RPMI7951 (cell line): ENCODE measurements at regions not wholly inside any gene's neighbourhood (a gene's known extent, or its start where the extent isn't known, plus 50 kb on each side); places are given as distances from the start of the nearest gene placed in this dataset.

Experiments used
- DNase-seq: peaks from one replicate; pipeline ENCODE4 v3.0.0-alpha.2; 2012; ENCODE audit warnings: low read depth

- no peak for DNase-seq
Observed at GRCh38 chr20:60687213-60687612, 564.8 kb upstream of the CDH4 start.

GRCh38 chr20:60690771-60691170 is 561.3 kb upstream of the CDH4 start:
- no peak for DNase-seq

GRCh38 chr20:60691966-60692615 is 560.0 kb upstream of the CDH4 start:
- DNase-seq = no peak

- no peak for DNase-seq
Observed at GRCh38 chr20:60693496-60694133, 558.4 kb upstream of the CDH4 start.

- peak; percentile 48 for DNase-seq
Observed at GRCh38 chr20:60694763-60695162, 557.3 kb upstream of the CDH4 start.

- DNase-seq = peak; percentile 95
Observed at GRCh38 chr20:60695226-60696000, 556.6 kb upstream of the CDH4 start.

GRCh38 chr20:60697252-60697651 is 554.8 kb upstream of the CDH4 start:
- no peak for DNase-seq

GRCh38 chr20:60700728-60701127 is 551.3 kb upstream of the CDH4 start:
- DNase-seq = no peak

GRCh38 chr20:60704147-60704546 is 547.9 kb upstream of the CDH4 start:
- no peak for DNase-seq

- DNase-seq = no peak
Observed at GRCh38 chr20:60713396-60713795, 538.7 kb upstream of the CDH4 start.

GRCh38 chr20:60715172-60715571 is 536.9 kb upstream of the CDH4 start:
- DNase-seq = no peak

- no peak for DNase-seq
Observed at GRCh38 chr20:60718743-60719480, 533.1 kb upstream of the CDH4 start.

- no peak for DNase-seq
Observed at GRCh38 chr20:60725311-60725906, 526.7 kb upstream of the CDH4 start.

GRCh38 chr20:60727425-60727824 is 524.6 kb upstream of the CDH4 start:
- no peak for DNase-seq

GRCh38 chr20:60728705-60729104 is 523.4 kb upstream of the CDH4 start:
- no peak for DNase-seq

GRCh38 chr20:60729135-60729900 is 522.7 kb upstream of the CDH4 start:
- no peak for DNase-seq

GRCh38 chr20:60732322-60732721 is 519.7 kb upstream of the CDH4 start:
- no peak for DNase-seq

- no peak for DNase-seq
Observed at GRCh38 chr20:60748086-60748485, 504.0 kb upstream of the CDH4 start.

- peak; percentile 65 for DNase-seq
Observed at GRCh38 chr20:60749804-60750602, 502.1 kb upstream of the CDH4 start.

GRCh38 chr20:60750909-60751308 is 501.2 kb upstream of the CDH4 start:
- DNase-seq = no peak
